Gastrocnemius medialis (tissue), 4 donors: ENCODE measurements at regions not wholly inside any gene's neighbourhood (a gene's known extent, or its start where the extent isn't known, plus 50 kb on each side); places are given as distances from the start of the nearest gene placed in this dataset.

Experiments used
- ATAC-seq, 2 donors: fragments of 150-250 bp; one replicate each; pipeline ENCODE4 v1.9.1; 2016
- DNase-seq, 2 donors: peaks; one replicate each; pipeline ENCODE4 v3.0.0-alpha.2; 2019
- H3K27ac ChIP-seq, 4 donors: fragments of 200-600 bp; sonication (generic); 1 replicate in 1 of 4; 2 replicates in 3 of 4; pipeline ENCODE4 v1.5.1; 2016 to 2018; ENCODE audit warnings: mild to moderate bottlenecking in 2 of 4, moderate library complexity in 1 of 4
- H3K27me3 ChIP-seq, 3 donors: fragments of 200-600 bp; sonication (generic) in 2 of 3; 1 replicate in 1 of 3; 2 replicates in 2 of 3; pipeline versions ENCODE4 v1.5.1 to v1.6.0; 2016 to 2019; ENCODE audit warnings: mild to moderate bottlenecking in 1 of 3, moderate library complexity in 1 of 3
- H3K36me3 ChIP-seq, 2 donors: fragments of 200-600 bp; sonication (generic) in 1 of 2; one replicate each; pipeline ENCODE4 v1.5.1; 2017 to 2018
- H3K4me1 ChIP-seq, 2 donors: fragments of 200-600 bp; sonication (generic) in 1 of 2; one replicate each; pipeline ENCODE4 v1.5.1; 2016 to 2017; ENCODE audit warnings: mild to moderate bottlenecking in 2 of 2
- H3K4me3 ChIP-seq, 4 donors: fragments of 200-600 bp; sonication (generic) in 3 of 4; 1 replicate in 1 of 4; 2 replicates in 3 of 4; pipeline ENCODE4 v1.5.1; 2016 to 2019; ENCODE audit warnings: mild to moderate bottlenecking in 2 of 4
- H3K9me3 ChIP-seq, 3 donors: fragments of 200-600 bp; sonication (generic) in 2 of 3; 1 replicate in 1 of 3; 2 replicates in 2 of 3; pipeline ENCODE4 v1.5.1; 2016 to 2019
- CTCF ChIP-seq, 5 experiments: fragments of 450-650 bp in 3 of 5; fragments of 200-600 bp in 2 of 5; sonication (generic) in 2 of 5; IDR thresholded peaks in 4 of 5; conservative IDR thresholded peaks in 1 of 5; 1 replicate in 4 of 5; 2 replicates in 1 of 5; pipeline ENCODE4 v1.5.1; 2016 to 2019; ENCODE audit warnings: antibody characterized with exemption in 5 of 5, mild to moderate bottlenecking in 3 of 5, moderate library complexity in 3 of 5
- POLR2A ChIP-seq, 2 donors: fragments of 450-650 bp; IDR thresholded peaks; one replicate each; pipeline ENCODE4 v1.6.1; 2017; ENCODE audit warnings: antibody characterized with exemption in 2 of 2, mild to moderate bottlenecking in 2 of 2, moderate library complexity in 2 of 2
- in situ Hi-C, 4 donors: fragments of 200-750 bp; cut with MboI; loops; one replicate each; pipeline versions ENCODE4 v1.15.0 to v1.8.0; 2017; ENCODE audit warnings: low sequenced_read_pairs in 4 of 4
- intact Hi-C: fragments of 100-400 bp; cut with DNase I; formaldehyde crosslinking; loops from one replicate; pipeline ENCODE4 v1.15.1; 2023; ENCODE audit warnings: low total_unique reads

- intact Hi-C loops (no loop called here), in situ Hi-C loops (no loop called here)
- DNase-seq = no peak
- no peaks in the 10 kb centered on the region for H3K4me1 ChIP-seq
- no peak overlapping the region for H3K27ac ChIP-seq
- no peak for ATAC-seq
- no peaks in the 10 kb centered on the region for H3K36me3 ChIP-seq
- H3K9me3 ChIP-seq = no peaks in the 10 kb centered on the region
- no peak overlapping the region for H3K4me3 ChIP-seq
- no peaks in the 10 kb centered on the region for H3K27me3 ChIP-seq
- TF ChIP-seq POLR2A (IDR thresholded peaks at IDR 0.05) = no peak
- no peak for TF ChIP-seq CTCF (IDR thresholded peaks at IDR 0.05 in 4 of 5, conservative IDR thresholded peaks at IDR 0.05 in 1 of 5)
Observed at GRCh38 chr4:187883836-187884475, 111.6 kb upstream of the ZFP42 start.

GRCh38 chr4:187887906-187888305 is 107.7 kb upstream of the ZFP42 start:
- Histone ChIP-seq H3K4me3 (no peak overlapping the region), H3K9me3 (no peaks in the 10 kb centered on the region), H3K27ac (no peak overlapping the region), H3K36me3 (no peaks in the 10 kb centered on the region), H3K27me3 (no peaks in the 10 kb centered on the region), H3K4me1 (no peaks in the 10 kb centered on the region)
- DNase-seq = no peak
- intact Hi-C loops (no loop called here), in situ Hi-C loops (no loop called here)
- no peak for ATAC-seq
- TF ChIP-seq POLR2A (IDR thresholded peaks at IDR 0.05) (no peak), CTCF (IDR thresholded peaks at IDR 0.05 in 4 of 5, conservative IDR thresholded peaks at IDR 0.05 in 1 of 5) (no peak)

DNA sequence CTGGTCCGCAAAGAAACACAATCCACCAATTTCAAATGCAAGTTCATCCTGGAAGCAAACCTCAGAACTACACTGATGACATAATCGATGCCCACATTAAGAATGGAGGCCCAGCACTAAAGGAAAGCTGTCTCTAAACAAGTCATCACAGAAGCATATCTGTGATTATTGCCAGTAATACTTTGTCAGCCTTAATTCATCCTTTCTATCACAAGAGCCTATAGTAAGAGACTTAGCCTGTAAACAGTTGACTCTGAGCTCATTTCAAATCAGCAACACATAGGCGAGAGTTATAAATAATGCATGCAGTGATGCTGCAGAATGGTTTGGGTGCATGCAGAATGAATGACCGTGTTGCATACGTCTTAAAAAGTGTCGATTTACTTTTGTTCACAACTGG is 105.9 kb upstream of the ZFP42 start:
- no peak overlapping the region for H3K27ac ChIP-seq
- intact Hi-C loops (no loop called here), in situ Hi-C loops (no loop called here)
- TF ChIP-seq CTCF (IDR thresholded peaks at IDR 0.05 in 4 of 5, conservative IDR thresholded peaks at IDR 0.05 in 1 of 5) (no peak), POLR2A (IDR thresholded peaks at IDR 0.05) (no peak)
- no peak overlapping the region for H3K4me3 ChIP-seq
- no peaks in the 10 kb centered on the region for H3K4me1 ChIP-seq
- ATAC-seq (no peak), DNase-seq (no peak)
- H3K36me3 ChIP-seq = no peaks in the 10 kb centered on the region
- no peaks in the 10 kb centered on the region for H3K27me3 ChIP-seq
- H3K9me3 ChIP-seq = no peaks in the 10 kb centered on the region

GRCh38 chr4:187893418-187893817 is 102.2 kb upstream of the ZFP42 start:
- H3K36me3 ChIP-seq = no peaks in the 10 kb centered on the region
- DNase-seq (no peak), ATAC-seq (no peak)
- no peak overlapping the region for H3K27ac ChIP-seq
- no peaks in the 10 kb centered on the region for H3K27me3 ChIP-seq
- no peak overlapping the region for H3K4me3 ChIP-seq
- H3K4me1 ChIP-seq = no peaks in the 10 kb centered on the region
- no peaks in the 10 kb centered on the region for H3K9me3 ChIP-seq
- intact Hi-C loops = no loop called here
- in situ Hi-C loops = no loop called here
- no peak for TF ChIP-seq POLR2A (IDR thresholded peaks at IDR 0.05)
- no peak for TF ChIP-seq CTCF (IDR thresholded peaks at IDR 0.05 in 4 of 5, conservative IDR thresholded peaks at IDR 0.05 in 1 of 5)

GRCh38 chr4:187903106-187903505 is 92.5 kb upstream of the ZFP42 start:
- Histone ChIP-seq H3K27ac (no peak overlapping the region), H3K9me3 (no peaks in the 10 kb centered on the region), H3K4me3 (no peak overlapping the region), H3K27me3 (no peaks in the 10 kb centered on the region), H3K36me3 (no peaks in the 10 kb centered on the region), H3K4me1 (no peaks in the 10 kb centered on the region)
- no peak for TF ChIP-seq CTCF (IDR thresholded peaks at IDR 0.05 in 4 of 5, conservative IDR thresholded peaks at IDR 0.05 in 1 of 5)
- TF ChIP-seq POLR2A (IDR thresholded peaks at IDR 0.05) = no peak
- DNase-seq (no peak), ATAC-seq (no peak)
- in situ Hi-C loops = no loop called here
- intact Hi-C loops = no loop called here
